ENCODE measurements at regions not wholly inside any gene's neighbourhood (a gene's known extent, or its start where the extent isn't known, plus 50 kb on each side); places are given as distances from the start of the nearest gene placed in this dataset.

- Histone ChIP-seq H3K27ac (ENCODE audit: insufficient read depth, low read depth, low read length) (no peak overlapping the region), H3K36me3 (ENCODE audit: control insufficient read depth in 2 of 2, extremely low read depth in 1 of 2, insufficient read depth in 2 of 2, low read length in 2 of 2) (no peaks in the 10 kb centered on the region)
These were observed 53.3 kb upstream of the IL17B start for GRCh38 chr5:149432376-149432775.

More at GRCh38 chr5:149432376-149432775, 53.3 kb upstream of the IL17B start:
- ChIA-PET CTCF (interaction anchor here (0.9 to 5.8 kb wide), 12 partner anchors 9 to 167 kb away, joined by 3 to 79 read pairs (median 6); no protein-coding TSS in a partner anchor), POLR2A (no interaction called here)
- H3K4me1 ChIP-seq (ENCODE audit: control insufficient read depth, extremely low read depth, insufficient read depth, low read length): peaks cover 11% of the 10 kb centered on the region
- no peak overlapping the region for H2AFZ ChIP-seq (ENCODE audit: low read depth, low read length)
- no peaks in the 10 kb centered on the region for H3K79me2 ChIP-seq (ENCODE audit: control insufficient read depth, insufficient read depth, low read length)
- no peaks in the 10 kb centered on the region for H4K20me1 ChIP-seq (replicated peaks; ENCODE audit: control insufficient read depth, extremely low read depth, insufficient read depth, low read length)
- no TSS peak for BruUV-seq (replicated peaks)
- H3K4me2 ChIP-seq (ENCODE audit: insufficient read depth, low read length): no peak overlapping the region
- intact Hi-C loops (cut with micrococcal nuclease) (loop anchor here (10.0 kb wide), 1 partner anchor 298 kb away; no protein-coding TSS in a partner anchor), dilution Hi-C loops (cut with MboI; ENCODE audit: extremely low pct_ligation_motif_present, low sequenced_read_pairs) (no loop called here)
- H3K9ac ChIP-seq (replicated peaks; ENCODE audit: extremely low read depth, insufficient read depth, low read length): no peak overlapping the region
- H3K4me3 ChIP-seq (replicated peaks in 1 of 3; ENCODE audit: insufficient read depth in 1 of 3, low read depth in 1 of 3, low read length in 3 of 3): no peak overlapping the region
- DNase-seq (ENCODE audit: low read depth, low spot score) (no peak), FAIRE-seq (no peak)
- TF ChIP-seq GATA2 (IDR thresholded peaks at IDR 0.05; ENCODE audit: insufficient read depth, insufficient read length, low read depth, low read length) (no peak), CTCF (IDR thresholded peaks at IDR 0.05; ENCODE audit: extremely low read depth in 1 of 2, insufficient read depth in 1 of 2, low read depth in 1 of 2, low read length in 2 of 2) (no peak), EZH2 (IDR thresholded peaks at IDR 0.05; ENCODE audit: borderline replicate concordance, low read depth, low read length, severe bottlenecking) (no peak), FOS (IDR thresholded peaks at IDR 0.05; ENCODE audit: borderline replicate concordance, insufficient read depth, low read length) (no peak), MYC (IDR thresholded peaks at IDR 0.05; ENCODE audit: low read depth, low read length) (no peak), POLR2AphosphoS5 (IDR thresholded peaks at IDR 0.05; ENCODE audit: insufficient read depth, low read depth, low read length) (no peak), POLR2A (IDR thresholded peaks at IDR 0.05; ENCODE audit: low read depth, low read length) (no peak), JUN (IDR thresholded peaks at IDR 0.05; ENCODE audit: borderline replicate concordance, insufficient read depth, insufficient read length, low read depth) (no peak)
- TF ChIP-seq, protein P1, sequence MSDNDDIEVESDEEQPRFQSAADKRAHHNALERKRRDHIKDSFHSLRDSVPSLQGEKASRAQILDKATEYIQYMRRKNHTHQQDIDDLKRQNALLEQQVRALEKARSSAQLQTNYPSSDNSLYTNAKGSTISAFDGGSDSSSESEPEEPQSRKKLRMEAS (IDR thresholded peaks at IDR 0.05; ENCODE audit: insufficient read depth, insufficient read length): no peak
- H3K9me3 ChIP-seq (replicated peaks; ENCODE audit: control insufficient read depth, insufficient read depth, low read length): no peaks in the 10 kb centered on the region
- H3K9me1 ChIP-seq (replicated peaks; ENCODE audit: control insufficient read depth, extremely low read depth, insufficient read depth, low read length): no peaks in the 10 kb centered on the region
- no peaks in the 10 kb centered on the region for H3K27me3 ChIP-seq (ENCODE audit: control insufficient read depth in 2 of 2, insufficient read depth in 2 of 2, low read length in 2 of 2)

Data from endothelial cell of umbilical vein (primary cell).